Superior temporal gyrus (tissue), 1 donor: ENCODE measurements at regions not wholly inside any gene's neighbourhood (a gene's known extent, or its start where the extent isn't known, plus 50 kb on each side); places are given as distances from the start of the nearest gene placed in this dataset.
"Not testable (repeated sequence)": the region's sequence is repeated elsewhere in the genome, so short reads cannot be mapped to it uniquely, and the experiment has no call there.

ENCODE experiments used
- DNase-seq: peaks from one replicate; pipeline ENCODE4 v3.0.0-alpha.2; 2016; ENCODE audit errors: extremely low spot score

GRCh38 chr9:88280816-88281382 is 107.3 kb upstream of the SPIN1 start:
- DNase-seq = no peak

DNA sequence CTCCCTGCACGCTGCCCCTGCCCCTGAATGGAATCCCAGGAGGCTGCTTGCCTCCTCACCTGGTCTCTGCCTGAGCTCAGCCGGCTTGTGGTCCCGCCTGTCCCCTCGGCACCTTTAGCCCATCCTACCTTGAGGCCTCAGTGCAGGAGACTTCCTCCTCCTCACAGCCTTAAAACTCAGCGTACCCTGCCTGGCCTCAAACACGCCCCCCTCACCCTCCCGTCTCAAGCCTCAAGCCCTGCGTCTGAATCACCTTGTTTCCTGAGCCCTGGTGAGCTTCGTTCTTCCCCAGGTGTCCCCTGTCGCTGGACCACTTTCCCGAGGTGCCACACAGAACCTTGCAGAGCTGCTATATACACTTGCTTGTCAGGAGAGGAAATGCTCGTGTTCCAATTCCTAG is 110.2 kb upstream of the SPIN1 start:
- DNase-seq = no peak

GRCh38 chr9:88274078-88274477 is 114.2 kb upstream of the SPIN1 start:
- DNase-seq = no peak

GRCh38 chr9:88272986-88273385 is 115.3 kb upstream of the SPIN1 start:
- DNase-seq = no peak

DNA sequence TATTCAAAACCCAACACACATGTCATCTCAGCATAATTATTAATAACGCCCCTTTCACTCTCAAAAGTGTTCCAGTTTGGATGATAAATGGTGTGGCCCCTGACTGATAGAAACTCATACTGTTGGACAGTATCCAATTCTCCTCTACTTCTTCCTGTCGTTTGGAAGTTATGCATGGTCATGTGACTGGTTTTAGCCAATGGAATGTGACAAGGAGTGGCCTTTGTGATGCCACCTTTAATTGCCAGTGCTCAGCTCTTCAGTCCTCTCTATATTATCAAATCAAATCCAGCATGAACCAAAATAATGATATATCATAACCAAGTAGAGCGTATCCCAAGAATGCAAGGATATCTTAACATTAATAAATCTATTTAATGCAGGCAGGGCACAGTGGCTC is 117.8 kb upstream of the SPIN1 start:
- DNase-seq = no peak

GRCh38 chr9:88268886-88269285 is 119.4 kb upstream of the SPIN1 start:
- no peak for DNase-seq

- no peak for DNase-seq
These were observed 121.0 kb upstream of the SPIN1 start for GRCh38 chr9:88267283-88267682.

- no peak for DNase-seq
These were observed 121.8 kb upstream of the SPIN1 start for GRCh38 chr9:88266416-88266815.

DNA sequence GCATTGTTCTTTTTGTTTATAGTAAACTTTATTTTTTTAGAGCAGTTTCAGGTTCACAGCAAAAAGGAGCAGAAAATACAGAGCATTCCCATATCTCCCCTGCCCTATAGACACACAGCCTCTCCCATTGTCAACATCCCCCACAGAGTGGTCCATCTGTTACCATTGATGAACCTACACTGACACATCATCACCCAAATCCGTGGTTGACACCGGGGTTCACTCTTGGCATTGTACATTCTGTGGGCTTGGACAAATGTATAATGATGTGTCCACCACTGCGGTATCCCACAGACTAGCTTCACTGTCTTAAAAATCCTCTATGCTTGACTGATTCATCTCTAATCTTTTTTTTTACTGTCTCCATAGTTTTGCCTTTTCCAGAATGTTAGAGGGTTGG is 120.7 kb upstream of the SPATA31C2 start:
- DNase-seq = no peak

- no peak for DNase-seq
These were observed 120.3 kb upstream of the SPATA31C2 start for GRCh38 chr9:88258601-88259000.

DNA sequence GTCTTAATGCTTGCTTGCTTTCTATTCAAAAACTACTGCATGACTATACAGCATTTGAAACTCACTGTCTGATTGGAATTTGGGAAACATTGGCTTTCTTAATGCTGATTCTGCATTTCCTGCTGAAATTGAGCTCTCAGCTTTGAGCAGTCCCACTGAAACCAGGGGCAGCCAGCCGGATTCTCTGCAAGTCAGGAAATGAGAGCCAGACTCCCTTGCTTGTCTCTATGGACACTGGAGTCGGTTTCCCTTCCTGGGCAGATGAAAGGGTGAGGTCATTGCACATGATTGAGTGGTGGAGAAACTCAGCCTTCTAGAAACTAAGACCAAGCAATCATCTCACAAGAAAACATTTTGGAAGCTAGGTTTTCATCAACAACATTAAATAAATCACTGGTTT is 119.7 kb upstream of the SPATA31C2 start:
- peak; percentile 18 for DNase-seq

- no peak for DNase-seq
These were observed 117.9 kb upstream of the SPATA31C2 start for GRCh38 chr9:88256216-88256615.

- DNase-seq = not testable (repeated sequence)
These were observed 117.5 kb upstream of the SPATA31C2 start for GRCh38 chr9:88255806-88256205.

GRCh38 chr9:88251903-88252302 is 113.6 kb upstream of the SPATA31C2 start:
- no peak for DNase-seq

GRCh38 chr9:88243736-88244135 is 105.5 kb upstream of the SPATA31C2 start:
- no peak for DNase-seq

DNA sequence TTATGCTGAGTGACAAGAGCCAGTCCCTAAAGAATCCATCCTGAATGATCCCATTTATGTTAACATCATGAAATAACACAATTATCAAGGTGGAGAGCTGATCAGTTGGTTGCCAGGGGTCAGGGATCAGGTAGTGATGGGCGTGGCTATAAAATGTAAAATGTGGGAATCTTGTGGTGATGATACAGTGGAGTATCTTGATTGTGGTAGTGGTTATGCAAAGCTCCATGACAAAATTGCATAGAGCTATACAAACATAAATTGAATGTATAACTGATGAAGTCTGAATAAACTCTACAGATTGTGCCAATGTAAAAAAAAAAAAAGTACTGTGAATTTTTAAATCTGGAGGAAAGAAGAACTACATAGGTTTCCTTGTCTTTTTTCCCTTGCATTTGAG is 104.6 kb upstream of the SPATA31C2 start:
- DNase-seq = no peak

GRCh38 chr9:88237991-88238571 is 99.8 kb upstream of the SPATA31C2 start:
- no peak for DNase-seq

- no peak for DNase-seq
These were observed 99.2 kb upstream of the SPATA31C2 start for GRCh38 chr9:88237479-88237961.

- DNase-seq = peak; percentile 62
These were observed 98.5 kb upstream of the SPATA31C2 start for GRCh38 chr9:88236511-88237478.

GRCh38 chr9:88235615-88236014 is 97.3 kb upstream of the SPATA31C2 start:
- DNase-seq = no peak

DNA sequence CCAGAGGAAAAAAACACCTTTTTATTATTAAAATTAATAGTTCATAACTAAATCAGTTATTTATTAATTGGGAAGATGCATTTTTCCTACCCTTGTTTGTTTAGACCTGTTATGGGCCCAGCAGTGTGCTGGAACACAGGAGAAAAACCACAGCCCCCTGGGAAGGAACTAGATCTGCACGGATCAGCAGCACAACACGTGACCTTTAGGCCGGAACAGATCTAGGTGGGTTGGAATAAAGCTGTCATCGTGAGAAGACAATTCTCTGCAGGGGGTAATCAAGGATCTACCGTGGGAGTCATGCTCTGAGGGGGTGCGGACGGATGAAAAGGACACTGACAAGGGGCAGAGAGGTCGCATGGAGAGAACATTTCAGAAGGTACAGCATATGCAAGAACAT is 95.8 kb upstream of the SPATA31C2 start:
- no peak for DNase-seq

GRCh38 chr9:88233091-88233490 is 94.8 kb upstream of the SPATA31C2 start:
- no peak for DNase-seq

GRCh38 chr9:88230612-88231011 is 92.3 kb upstream of the SPATA31C2 start:
- DNase-seq = no peak
